IgD-negative memory B cell (primary cell): ENCODE measurements at regions not wholly inside any gene's neighbourhood (a gene's known extent, or its start where the extent isn't known, plus 50 kb on each side); places are given as distances from the start of the nearest gene placed in this dataset.

Source experiments
- H3K27ac Mint-ChIP-seq, 3 donors: one replicate each; pipeline ENCODE4 v1.8.0; 2020 to 2022; ENCODE audit warnings: mild to moderate bottlenecking in 3 of 3, mixed read lengths in 3 of 3, moderate library complexity in 1 of 3
- H3K27me3 Mint-ChIP-seq: one replicate; pipeline ENCODE4 v1.8.0; 2021; ENCODE audit warnings: mixed read lengths
- H3K36me3 Mint-ChIP-seq: one replicate; pipeline ENCODE4 v1.8.0; 2020; ENCODE audit warnings: mild to moderate bottlenecking, mixed read lengths
- H3K4me1 Mint-ChIP-seq, 3 donors: one replicate each; pipeline ENCODE4 v1.8.0; 2020 to 2022; ENCODE audit warnings: mixed read lengths in 3 of 3, mild to moderate bottlenecking in 1 of 3
- H3K4me3 Mint-ChIP-seq, 4 donors: one replicate each; pipeline ENCODE4 v1.8.0; 2020 to 2022; ENCODE audit warnings: mild to moderate bottlenecking in 4 of 4, mixed read lengths in 4 of 4, moderate library complexity in 3 of 4
- H3K9me3 Mint-ChIP-seq, 3 donors: one replicate each; pipeline ENCODE4 v1.8.0; 2020 to 2021; ENCODE audit warnings: mixed read lengths in 3 of 3, mild to moderate bottlenecking in 1 of 3

DNA sequence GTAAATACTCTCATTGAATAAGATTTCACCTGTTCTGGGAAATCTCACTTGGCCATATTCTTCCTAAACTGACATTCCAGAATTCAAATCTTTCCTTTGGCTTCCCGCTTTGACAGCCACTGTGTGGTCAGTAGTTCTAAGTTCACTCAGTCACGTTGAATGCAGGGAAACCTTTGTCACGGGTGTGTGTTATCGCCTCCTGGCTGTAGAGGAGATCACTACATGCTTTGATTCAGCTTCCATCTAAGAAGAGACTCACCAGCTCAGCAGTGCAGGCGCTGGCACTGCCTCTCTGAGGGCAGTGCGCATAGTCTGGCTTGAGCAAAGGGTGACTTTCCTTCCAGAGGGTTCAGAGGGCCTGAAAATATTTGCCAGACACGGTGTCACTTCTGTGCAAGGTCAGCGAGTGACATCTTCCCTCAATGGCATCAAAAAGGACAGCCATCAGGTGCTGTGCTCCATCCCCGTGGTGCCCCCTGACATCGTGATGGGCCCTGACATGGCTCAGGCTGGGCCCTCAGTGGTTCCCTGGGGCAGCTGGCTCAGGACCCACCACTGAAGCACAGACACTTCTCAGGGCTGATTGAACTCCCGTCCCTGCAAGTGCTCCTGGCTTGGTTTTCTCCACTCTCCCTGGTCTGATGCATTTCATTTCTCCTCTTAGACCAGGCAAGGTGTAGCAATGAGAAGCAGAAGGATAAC, 635.4 kb upstream of the ARGLU1 start:
- H3K36me3 Mint-ChIP-seq, result no peaks in the 10 kb centered on the region
- H3K27me3 Mint-ChIP-seq, result no peaks in the 10 kb centered on the region
- peaks cover 0 to 3% (median 0%) of the 10 kb centered on the region in 3 donors for H3K4me1 Mint-ChIP-seq
- H3K9me3 Mint-ChIP-seq, result peaks cover 0 to 4% (median 0%) of the 10 kb centered on the region in 3 donors
- H3K27ac Mint-ChIP-seq, result no peak overlapping the region
- no peak overlapping the region for H3K4me3 Mint-ChIP-seq

DNA sequence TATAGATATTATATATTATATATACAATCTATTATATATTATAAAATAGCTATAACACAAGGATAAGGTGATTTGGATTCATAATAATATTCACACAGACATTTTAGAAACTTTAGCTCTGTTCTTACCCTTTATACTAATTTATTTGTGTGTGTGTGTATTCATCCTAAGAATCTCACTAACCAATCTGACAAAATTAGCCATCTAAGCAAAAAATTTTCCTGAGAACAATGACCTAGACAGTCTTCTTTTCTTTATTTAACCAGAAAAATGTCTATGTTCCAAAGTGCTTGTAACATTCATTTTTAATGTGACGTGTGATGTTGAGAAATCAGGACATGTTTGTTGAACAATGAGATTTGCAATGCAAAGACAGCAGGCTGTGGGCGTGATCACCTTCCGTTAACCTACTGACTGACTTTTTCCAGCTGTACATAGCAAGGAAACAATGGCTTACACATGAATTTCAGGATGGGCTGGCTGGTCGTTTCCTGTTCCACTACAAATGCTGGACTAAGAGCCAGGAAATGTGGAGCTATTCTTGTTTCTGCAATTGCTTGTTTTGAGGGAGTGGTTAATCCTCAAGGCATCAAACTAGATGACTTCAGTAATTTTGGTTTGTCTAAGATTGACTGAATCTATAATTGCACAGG, 634.6 kb upstream of the ARGLU1 start:
- H3K4me1 Mint-ChIP-seq, result peaks cover 0 to 3% (median 0%) of the 10 kb centered on the region in 3 donors
- no peak overlapping the region for H3K27ac Mint-ChIP-seq
- no peaks in the 10 kb centered on the region for H3K27me3 Mint-ChIP-seq
- H3K36me3 Mint-ChIP-seq, result no peaks in the 10 kb centered on the region
- H3K4me3 Mint-ChIP-seq, result no peak overlapping the region
- peaks cover 0 to 4% (median 0%) of the 10 kb centered on the region in 3 donors for H3K9me3 Mint-ChIP-seq

DNA sequence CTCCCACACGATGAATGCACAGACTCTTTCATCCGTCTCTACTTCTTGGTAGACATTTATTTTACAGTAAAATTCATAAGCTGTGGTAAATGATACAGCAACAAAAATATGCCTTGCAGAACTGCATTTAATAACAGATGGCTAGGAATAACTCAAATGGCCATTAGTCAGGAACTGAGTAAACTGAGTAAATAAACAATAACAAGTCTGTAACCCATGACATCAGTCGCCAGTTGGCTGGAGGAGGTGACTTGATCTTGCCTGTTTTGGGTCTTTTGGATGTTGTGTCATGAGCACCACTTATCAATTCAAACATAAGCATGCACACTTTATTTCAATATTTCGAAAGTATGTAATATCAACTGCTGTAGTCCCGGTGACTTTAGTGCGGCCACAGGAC, 632.6 kb upstream of the ARGLU1 start:
- H3K9me3 Mint-ChIP-seq, result peaks cover 0 to 5% (median 4%) of the 10 kb centered on the region in 3 donors
- no peaks in the 10 kb centered on the region for H3K36me3 Mint-ChIP-seq
- no peak overlapping the region for H3K27ac Mint-ChIP-seq
- H3K4me3 Mint-ChIP-seq, result no peak overlapping the region
- no peaks in the 10 kb centered on the region for H3K27me3 Mint-ChIP-seq
- H3K4me1 Mint-ChIP-seq, result peaks cover 0 to 3% (median 0%) of the 10 kb centered on the region in 3 donors

GRCh38 chr13:107192289-107192688, 624.4 kb upstream of the ARGLU1 start:
- Mint-ChIP-seq H3K36me3 (no peaks in the 10 kb centered on the region), H3K4me1 (no peaks in the 10 kb centered on the region), H3K4me3 (no peak overlapping the region), H3K27me3 (no peaks in the 10 kb centered on the region), H3K9me3 (peaks cover 0 to 10% (median 2%) of the 10 kb centered on the region in 3 donors), H3K27ac (no peak overlapping the region)

- no peak overlapping the region for H3K27ac Mint-ChIP-seq
- no peaks in the 10 kb centered on the region for H3K27me3 Mint-ChIP-seq
- peaks cover 0 to 4% (median 2%) of the 10 kb centered on the region in 3 donors for H3K9me3 Mint-ChIP-seq
- no peaks in the 10 kb centered on the region for H3K36me3 Mint-ChIP-seq
- H3K4me3 Mint-ChIP-seq, result no peak overlapping the region
- H3K4me1 Mint-ChIP-seq, result no peaks in the 10 kb centered on the region
These were observed 622.1 kb upstream of the ARGLU1 start for GRCh38 chr13:107190065-107190464.

- no peaks in the 10 kb centered on the region for H3K36me3 Mint-ChIP-seq
These were observed 618.0 kb upstream of the ARGLU1 start for GRCh38 chr13:107185889-107186288.

GRCh38 chr13:107170270-107170931, 602.5 kb upstream of the ARGLU1 start:
- peaks cover 0 to 10% (median 0%) of the 10 kb centered on the region in 3 donors for H3K9me3 Mint-ChIP-seq
- H3K36me3 Mint-ChIP-seq, result no peaks in the 10 kb centered on the region
- no peaks in the 10 kb centered on the region for H3K27me3 Mint-ChIP-seq
- no peak overlapping the region for H3K27ac Mint-ChIP-seq
- H3K4me1 Mint-ChIP-seq, result no peaks in the 10 kb centered on the region
- no peak overlapping the region for H3K4me3 Mint-ChIP-seq

More at GRCh38 chr13:107185889-107186288, 618.0 kb upstream of the ARGLU1 start:
- peaks cover 0 to 4% (median 2%) of the 10 kb centered on the region in 3 donors for H3K9me3 Mint-ChIP-seq
- no peaks in the 10 kb centered on the region for H3K4me1 Mint-ChIP-seq
- no peak overlapping the region for H3K4me3 Mint-ChIP-seq
- H3K27ac Mint-ChIP-seq, result no peak overlapping the region
- H3K27me3 Mint-ChIP-seq, result no peaks in the 10 kb centered on the region

DNA sequence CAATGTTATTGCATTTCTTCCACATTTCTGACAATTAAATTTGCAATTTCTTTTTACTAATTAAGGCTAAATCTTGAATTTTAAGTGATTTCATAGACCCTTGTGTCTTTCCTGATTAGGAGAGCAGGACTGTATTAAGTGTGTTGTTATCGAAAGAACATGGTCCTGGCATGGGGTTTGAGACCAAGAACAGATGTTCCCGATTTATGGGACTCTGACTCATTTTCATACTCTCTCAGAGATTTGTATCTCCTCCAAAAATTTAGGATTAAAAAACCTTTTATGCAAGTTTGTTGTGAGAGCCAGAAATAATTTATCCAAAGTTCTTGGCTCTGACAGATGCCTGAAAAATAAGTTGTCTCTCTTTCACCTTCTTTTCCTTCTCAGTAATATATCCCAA, 589.3 kb upstream of the ARGLU1 start:
- Mint-ChIP-seq H3K27me3 (peaks cover 1% of the 10 kb centered on the region), H3K9me3 (peaks cover 0 to 2% (median 0%) of the 10 kb centered on the region in 3 donors), H3K36me3 (no peaks in the 10 kb centered on the region), H3K27ac (no peak overlapping the region), H3K4me3 (no peak overlapping the region), H3K4me1 (no peaks in the 10 kb centered on the region)

DNA sequence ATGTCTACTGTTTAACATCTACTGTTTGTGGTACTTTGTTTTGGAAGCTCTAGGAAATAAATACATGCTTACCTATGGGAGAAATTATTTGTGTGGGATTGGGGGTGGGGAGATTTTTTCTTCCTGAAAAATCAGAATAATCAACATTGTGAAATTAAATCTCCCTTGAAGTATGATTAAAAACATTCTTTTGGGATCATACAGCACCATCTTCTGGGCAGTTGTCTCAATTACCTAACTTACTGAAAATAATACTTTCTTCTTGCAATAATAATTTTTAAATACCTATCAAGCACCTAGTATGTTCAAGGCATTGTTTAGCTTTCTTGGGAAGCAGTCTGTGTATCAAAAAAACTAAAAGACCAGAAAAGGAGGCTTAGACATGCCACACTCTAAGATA, 576.5 kb upstream of the ARGLU1 start:
- no peak overlapping the region for H3K27ac Mint-ChIP-seq
- H3K9me3 Mint-ChIP-seq, result peaks cover 0 to 5% (median 2%) of the 10 kb centered on the region in 3 donors
- H3K27me3 Mint-ChIP-seq, result no peaks in the 10 kb centered on the region
- H3K36me3 Mint-ChIP-seq, result no peaks in the 10 kb centered on the region
- H3K4me3 Mint-ChIP-seq, result no peak overlapping the region
- peaks cover 0 to 1% (median 0%) of the 10 kb centered on the region in 3 donors for H3K4me1 Mint-ChIP-seq

GRCh38 chr13:107141767-107142166, 573.8 kb upstream of the ARGLU1 start:
- no peaks in the 10 kb centered on the region for H3K36me3 Mint-ChIP-seq
- no peaks in the 10 kb centered on the region for H3K27me3 Mint-ChIP-seq
- H3K4me3 Mint-ChIP-seq, result no peak overlapping the region
- peaks cover 0 to under 1% (median 0%) of the 10 kb centered on the region in 3 donors for H3K9me3 Mint-ChIP-seq
- H3K4me1 Mint-ChIP-seq, result no peaks in the 10 kb centered on the region
- no peak overlapping the region for H3K27ac Mint-ChIP-seq

GRCh38 chr13:107139006-107139405, 571.1 kb upstream of the ARGLU1 start:
- peaks cover 0 to 7% (median 0%) of the 10 kb centered on the region in 3 donors for H3K9me3 Mint-ChIP-seq
- H3K36me3 Mint-ChIP-seq, result no peaks in the 10 kb centered on the region
- no peak overlapping the region for H3K27ac Mint-ChIP-seq
- H3K4me3 Mint-ChIP-seq, result no peak overlapping the region
- H3K4me1 Mint-ChIP-seq, result no peaks in the 10 kb centered on the region
- H3K27me3 Mint-ChIP-seq, result no peaks in the 10 kb centered on the region

DNA sequence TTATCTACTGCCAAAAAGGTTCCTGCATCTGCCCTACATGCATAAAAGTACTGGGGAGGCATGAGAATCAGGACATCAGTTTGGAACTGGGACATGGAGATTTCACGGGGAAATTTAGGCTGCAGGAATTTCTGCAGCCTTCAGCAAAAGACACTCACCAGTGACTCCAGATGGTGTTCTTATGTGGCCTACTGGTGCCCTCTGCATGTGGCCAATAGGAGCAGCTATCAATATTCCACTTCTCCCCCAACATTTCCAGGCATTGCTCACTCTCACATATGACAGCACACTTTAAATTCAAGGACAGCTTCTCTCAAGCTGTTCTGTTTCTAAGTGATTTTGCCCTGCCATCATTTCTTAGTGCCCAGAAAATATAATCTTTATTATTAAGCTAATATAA, 570.5 kb upstream of the ARGLU1 start:
- Mint-ChIP-seq H3K27ac (no peak overlapping the region), H3K4me1 (no peaks in the 10 kb centered on the region), H3K36me3 (no peaks in the 10 kb centered on the region), H3K4me3 (no peak overlapping the region), H3K9me3 (peaks cover 0 to 8% (median 0%) of the 10 kb centered on the region in 3 donors), H3K27me3 (no peaks in the 10 kb centered on the region)

- H3K4me3 Mint-ChIP-seq, result no peak overlapping the region
These were observed 566.0 kb upstream of the ARGLU1 start for GRCh38 chr13:107133950-107134349.

GRCh38 chr13:107130566-107130965, 562.6 kb upstream of the ARGLU1 start:
- H3K4me1 Mint-ChIP-seq, result no peaks in the 10 kb centered on the region
- no peaks in the 10 kb centered on the region for H3K27me3 Mint-ChIP-seq
- peaks cover 0 to 16% (median 9%) of the 10 kb centered on the region in 3 donors for H3K9me3 Mint-ChIP-seq
- H3K4me3 Mint-ChIP-seq, result no peak overlapping the region
- H3K36me3 Mint-ChIP-seq, result no peaks in the 10 kb centered on the region
- H3K27ac Mint-ChIP-seq, result no peak overlapping the region

More at GRCh38 chr13:107133950-107134349, 566.0 kb upstream of the ARGLU1 start:
- Mint-ChIP-seq H3K27ac (no peak overlapping the region), H3K27me3 (no peaks in the 10 kb centered on the region), H3K36me3 (no peaks in the 10 kb centered on the region), H3K9me3 (peaks cover 0 to 12% (median 3%) of the 10 kb centered on the region in 3 donors), H3K4me1 (no peaks in the 10 kb centered on the region)

DNA sequence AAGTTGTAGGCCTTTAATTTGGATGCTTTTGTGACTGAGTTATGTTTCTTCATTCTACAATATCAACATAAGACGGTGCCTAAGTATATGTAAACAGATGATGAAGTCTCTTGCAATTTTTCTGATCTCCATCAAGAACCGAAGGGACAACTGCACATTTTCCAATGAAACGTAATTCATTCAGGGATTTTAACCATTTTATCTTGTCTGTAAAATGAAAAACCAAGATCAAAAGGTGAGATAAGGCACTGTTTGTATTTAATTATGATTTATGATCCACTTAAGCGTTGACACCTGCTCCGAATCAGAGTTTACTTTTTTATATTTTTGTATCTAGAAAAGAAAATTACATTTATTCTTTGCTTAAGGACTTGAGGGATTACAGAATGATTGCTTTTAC, 556.8 kb upstream of the ARGLU1 start:
- H3K27ac Mint-ChIP-seq, result no peak overlapping the region
- H3K27me3 Mint-ChIP-seq, result no peaks in the 10 kb centered on the region
- no peak overlapping the region for H3K4me3 Mint-ChIP-seq
- H3K9me3 Mint-ChIP-seq, result peaks cover 0 to 6% (median 4%) of the 10 kb centered on the region in 3 donors
- H3K36me3 Mint-ChIP-seq, result no peaks in the 10 kb centered on the region
- no peaks in the 10 kb centered on the region for H3K4me1 Mint-ChIP-seq
